ENCODE measurements at regions not wholly inside any gene's neighbourhood (a gene's known extent, or its start where the extent isn't known, plus 50 kb on each side); places are given as distances from the start of the nearest gene placed in this dataset.

DNA sequence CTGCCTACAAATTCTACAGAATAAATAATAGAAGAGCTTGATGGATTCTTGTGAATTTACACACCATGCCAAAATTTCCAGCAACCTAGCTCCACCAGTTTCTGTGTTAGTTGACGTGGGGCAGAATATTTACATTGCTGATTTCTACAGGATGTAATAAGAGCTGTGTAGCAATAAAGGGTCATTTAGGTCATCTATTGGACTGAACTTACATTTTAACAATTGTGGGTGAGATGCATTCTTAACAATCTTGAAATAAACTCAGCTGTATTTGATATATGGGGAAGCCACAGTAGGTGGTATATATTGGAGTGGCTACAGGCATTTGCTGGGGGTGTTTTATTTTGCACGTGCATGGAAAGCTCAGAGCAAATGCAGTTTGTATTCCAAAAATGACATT, 655.3 kb downstream of the IQCM start:
- no peak overlapping the region for H3K4me2 ChIP-seq (ENCODE audit: low read depth, low read length, poor library complexity, severe bottlenecking)
- H3F3A ChIP-seq (ENCODE audit: insufficient read depth): no peaks in the 10 kb centered on the region
- no peaks in the 10 kb centered on the region for H3K9me3 ChIP-seq (ENCODE audit: insufficient read depth, low read length)
- TF ChIP-seq EZH2phosphoT487 (conservative IDR thresholded peaks at IDR 0.05; ENCODE audit: low read length) (no peak), CTCF (IDR thresholded peaks at IDR 0.05; ENCODE audit: insufficient read depth, low read length, poor library complexity, severe bottlenecking) (no peak)
- H3K27me3 ChIP-seq (ENCODE audit: low read length): no peaks in the 10 kb centered on the region
- H4K20me1 ChIP-seq (ENCODE audit: low read depth, low read length): no peaks in the 10 kb centered on the region
- no peak overlapping the region for H3K9ac ChIP-seq (ENCODE audit: low read length)
- H3K27ac ChIP-seq (ENCODE audit: low read depth, low read length): no peak overlapping the region
- H3K9me2 ChIP-seq (replicated peaks; ENCODE audit: insufficient read depth, low read length): no peaks in the 10 kb centered on the region
- no peaks in the 10 kb centered on the region for H3K36me3 ChIP-seq (ENCODE audit: low read length)
- H3K79me2 ChIP-seq (ENCODE audit: insufficient read depth, low read length): no peaks in the 10 kb centered on the region
- no peak overlapping the region for H2AFZ ChIP-seq (ENCODE audit: low read depth, low read length, severe bottlenecking)
- H3K4me3 ChIP-seq (ENCODE audit: insufficient read depth, low read length, poor library complexity, severe bottlenecking): no peak overlapping the region

DNA sequence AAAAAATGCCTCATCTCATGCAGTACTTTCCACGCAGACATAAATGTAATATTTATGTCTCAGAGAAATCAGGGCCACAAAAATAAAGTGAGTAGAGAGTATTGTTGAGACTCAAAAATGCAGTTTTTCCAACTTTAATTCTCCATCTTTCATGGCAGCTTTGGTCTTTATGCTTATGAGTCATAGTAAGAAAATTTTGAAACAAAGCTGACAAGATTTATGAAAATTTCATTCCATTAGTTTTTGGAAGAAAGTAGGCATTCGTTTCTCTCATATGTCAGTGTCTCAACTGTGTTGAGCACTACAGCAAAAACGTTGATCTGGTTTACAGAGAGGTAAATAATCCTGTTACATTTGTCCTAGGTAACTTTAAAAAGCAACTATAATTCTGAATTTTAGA, 656.8 kb downstream of the IQCM start:
- Histone ChIP-seq H3K9ac (ENCODE audit: low read length) (no peak overlapping the region), H3K4me2 (ENCODE audit: low read depth, low read length, poor library complexity, severe bottlenecking) (no peak overlapping the region), H3K79me2 (ENCODE audit: insufficient read depth, low read length) (no peaks in the 10 kb centered on the region), H3K27me3 (ENCODE audit: low read length) (no peaks in the 10 kb centered on the region), H3K36me3 (ENCODE audit: low read length) (no peaks in the 10 kb centered on the region), H3K9me3 (ENCODE audit: insufficient read depth, low read length) (no peaks in the 10 kb centered on the region), H3K4me3 (ENCODE audit: insufficient read depth, low read length, poor library complexity, severe bottlenecking) (no peak overlapping the region), H3K9me2 (replicated peaks; ENCODE audit: insufficient read depth, low read length) (no peaks in the 10 kb centered on the region), H2AFZ (ENCODE audit: low read depth, low read length, severe bottlenecking) (no peak overlapping the region), H3K27ac (ENCODE audit: low read depth, low read length) (no peak overlapping the region), H4K20me1 (ENCODE audit: low read depth, low read length) (no peaks in the 10 kb centered on the region), H3F3A (ENCODE audit: insufficient read depth) (no peaks in the 10 kb centered on the region)
- TF ChIP-seq CTCF (IDR thresholded peaks at IDR 0.05; ENCODE audit: insufficient read depth, low read length, poor library complexity, severe bottlenecking) (no peak), EZH2phosphoT487 (conservative IDR thresholded peaks at IDR 0.05; ENCODE audit: low read length) (no peak)

DNA sequence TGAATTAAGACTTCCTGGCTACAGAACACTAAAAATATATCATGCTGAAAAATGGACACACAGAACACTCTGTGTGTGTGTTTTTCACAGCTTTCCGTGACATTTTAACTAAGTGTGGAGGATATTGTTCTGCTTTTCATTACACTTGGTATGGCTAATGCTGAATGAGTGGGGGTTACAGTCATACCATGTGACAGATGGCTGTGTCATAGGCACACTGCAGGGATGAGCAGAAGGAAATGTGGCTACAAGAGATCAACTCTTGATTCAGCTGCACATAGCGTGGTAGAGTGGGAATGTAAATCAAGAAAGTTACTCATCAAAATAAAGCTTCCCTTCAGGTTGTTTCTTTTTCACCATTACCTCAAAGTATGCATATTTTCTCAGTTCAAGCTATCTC, 669.8 kb downstream of the IQCM start:
- H3K9me2 ChIP-seq (replicated peaks; ENCODE audit: insufficient read depth, low read length): no peaks in the 10 kb centered on the region
- no peak overlapping the region for H2AFZ ChIP-seq (ENCODE audit: low read depth, low read length, severe bottlenecking)

More for the DNA sequence above, 669.8 kb downstream of the IQCM start:
- TF ChIP-seq EZH2phosphoT487 (conservative IDR thresholded peaks at IDR 0.05; ENCODE audit: low read length) (no peak), CTCF (IDR thresholded peaks at IDR 0.05; ENCODE audit: insufficient read depth, low read length, poor library complexity, severe bottlenecking) (no peak)
- H3K9me3 ChIP-seq (ENCODE audit: insufficient read depth, low read length): no peaks in the 10 kb centered on the region
- no peak overlapping the region for H3K9ac ChIP-seq (ENCODE audit: low read length)
- no peak overlapping the region for H3K4me3 ChIP-seq (ENCODE audit: insufficient read depth, low read length, poor library complexity, severe bottlenecking)
- no peaks in the 10 kb centered on the region for H4K20me1 ChIP-seq (ENCODE audit: low read depth, low read length)
- H3K36me3 ChIP-seq (ENCODE audit: low read length): no peaks in the 10 kb centered on the region
- H3K79me2 ChIP-seq (ENCODE audit: insufficient read depth, low read length): no peaks in the 10 kb centered on the region
- no peak overlapping the region for H3K4me2 ChIP-seq (ENCODE audit: low read depth, low read length, poor library complexity, severe bottlenecking)
- no peak overlapping the region for H3K27ac ChIP-seq (ENCODE audit: low read depth, low read length)
- no peaks in the 10 kb centered on the region for H3K27me3 ChIP-seq (ENCODE audit: low read length)
- H3F3A ChIP-seq (ENCODE audit: insufficient read depth): no peaks in the 10 kb centered on the region
